Fibroblast of mammary gland (primary cell): ENCODE measurements at regions not wholly inside any gene's neighbourhood (a gene's known extent, or its start where the extent isn't known, plus 50 kb on each side); places are given as distances from the start of the nearest gene placed in this dataset.

Experiments used
- DNase-seq: peaks from one replicate; pipeline ENCODE4 v3.0.0-alpha.2; 2010; ENCODE audit warnings: low read depth
- H3K4me3 ChIP-seq: 2 replicates; pipeline ENCODE4 v1.5.1; 2011; ENCODE audit warnings: low read depth, mild to moderate bottlenecking, low read length, moderate library complexity; ENCODE audit not compliant: control insufficient read depth
- CTCF ChIP-seq: conservative IDR thresholded peaks from 2 replicates; pipeline ENCODE4 v1.5.1; 2011; ENCODE audit warnings: low read depth, low read length, inconsistent platforms; ENCODE audit not compliant: control insufficient read depth, insufficient read depth

GRCh38 chr10:123402021-123402420, 247.8 kb downstream of the BUB3 start:
- no peak overlapping the region for H3K4me3 ChIP-seq
- TF ChIP-seq CTCF, result no peak
- no peak for DNase-seq

- no peak for TF ChIP-seq CTCF
- DNase-seq, result no peak
Observed at GRCh38 chr10:123402656-123403055, 248.5 kb downstream of the BUB3 start.

GRCh38 chr10:123404357-123404756, 250.2 kb downstream of the BUB3 start:
- DNase-seq, result no peak
- no peak overlapping the region for H3K4me3 ChIP-seq
- no peak for TF ChIP-seq CTCF

More at GRCh38 chr10:123402656-123403055, 248.5 kb downstream of the BUB3 start:
- no peak overlapping the region for H3K4me3 ChIP-seq

- no peak for DNase-seq
Observed at GRCh38 chr10:123408660-123409059, 254.5 kb downstream of the BUB3 start.

GRCh38 chr10:123409426-123409825, 255.2 kb downstream of the BUB3 start:
- TF ChIP-seq CTCF, result no peak
- no peak overlapping the region for H3K4me3 ChIP-seq
- DNase-seq, result no peak

More at GRCh38 chr10:123408660-123409059, 254.5 kb downstream of the BUB3 start:
- no peak for TF ChIP-seq CTCF
- H3K4me3 ChIP-seq, result no peak overlapping the region

- H3K4me3 ChIP-seq, result no peak overlapping the region
- DNase-seq, result no peak
- no peak for TF ChIP-seq CTCF
Observed at GRCh38 chr10:123409884-123410283, 255.7 kb downstream of the BUB3 start.

GRCh38 chr10:123413353-123413752, 252.8 kb upstream of the GPR26 start:
- DNase-seq, result no peak
- no peak for TF ChIP-seq CTCF
- H3K4me3 ChIP-seq, result no peak overlapping the region
